Esophagus squamous epithelium (tissue), 4 donors: ENCODE measurements at regions not wholly inside any gene's neighbourhood (a gene's known extent, or its start where the extent isn't known, plus 50 kb on each side); places are given as distances from the start of the nearest gene placed in this dataset.

ENCODE experiments used
- CTCF ChIP-seq, 6 experiments: fragments of 450-650 bp in 4 of 6; fragments of 200-600 bp in 2 of 6; sonication (generic) in 2 of 6; IDR thresholded peaks; one replicate each; pipeline ENCODE4 v1.5.1; 2016 to 2019; ENCODE audit warnings: antibody characterized with exemption in 6 of 6, mild to moderate bottlenecking in 4 of 6, moderate library complexity in 4 of 6
- POLR2A ChIP-seq, 4 donors: fragments of 450-650 bp; IDR thresholded peaks; one replicate each; pipeline ENCODE4 v1.6.1; 2017; ENCODE audit warnings: antibody characterized with exemption in 4 of 4, mild to moderate bottlenecking in 4 of 4, moderate library complexity in 3 of 4

GRCh38 chr12:34392741-34393085 lies 370.4 kb downstream of the ALG10 start:
- no peak for TF ChIP-seq CTCF (IDR thresholded peaks at IDR 0.05)
- TF ChIP-seq POLR2A (IDR thresholded peaks at IDR 0.05), result no peak
